HL-60 (cell line): ENCODE measurements at regions not wholly inside any gene's neighbourhood (a gene's known extent, or its start where the extent isn't known, plus 50 kb on each side); places are given as distances from the start of the nearest gene placed in this dataset.
A peak's percentile ranks its signal among the peaks of the same experiment; 100 is the strongest.

Experiments used
- CTCF ChIP-seq: IDR thresholded peaks from one replicate; pipeline ENCODE4 v1.5.1; 2011; ENCODE audit warnings: low read length, control low read depth, inconsistent platforms; ENCODE audit not compliant: insufficient read depth
- GABPA ChIP-seq: IDR thresholded peaks from 2 replicates; pipeline ENCODE4 v1.6.1; 2012; ENCODE audit warnings: low read depth
- POLR2AphosphoS5 ChIP-seq: IDR thresholded peaks from 2 replicates; pipeline ENCODE4 v1.6.1; 2012; ENCODE audit warnings: low read depth
- REST ChIP-seq: IDR thresholded peaks from 2 replicates; pipeline ENCODE4 v1.6.1; 2012; ENCODE audit warnings: low read depth; ENCODE audit not compliant: insufficient replicate concordance
- SPI1 ChIP-seq: IDR thresholded peaks from 2 replicates; pipeline ENCODE4 v1.6.1; 2012; ENCODE audit warnings: low read depth, mild to moderate bottlenecking, borderline replicate concordance

GRCh38 chr1:101379950-101380349 is 143.1 kb downstream of the S1PR1 start:
- TF ChIP-seq CTCF, result no peak
- TF ChIP-seq GABPA, result no peak
- peak; percentile 20; the same call in 1 of the 2 replicates for TF ChIP-seq SPI1
- no peak for TF ChIP-seq REST
- no peak for TF ChIP-seq POLR2AphosphoS5
